ENCODE measurements at regions not wholly inside any gene's neighbourhood (a gene's known extent, or its start where the extent isn't known, plus 50 kb on each side); places are given as distances from the start of the nearest gene placed in this dataset.

DNA sequence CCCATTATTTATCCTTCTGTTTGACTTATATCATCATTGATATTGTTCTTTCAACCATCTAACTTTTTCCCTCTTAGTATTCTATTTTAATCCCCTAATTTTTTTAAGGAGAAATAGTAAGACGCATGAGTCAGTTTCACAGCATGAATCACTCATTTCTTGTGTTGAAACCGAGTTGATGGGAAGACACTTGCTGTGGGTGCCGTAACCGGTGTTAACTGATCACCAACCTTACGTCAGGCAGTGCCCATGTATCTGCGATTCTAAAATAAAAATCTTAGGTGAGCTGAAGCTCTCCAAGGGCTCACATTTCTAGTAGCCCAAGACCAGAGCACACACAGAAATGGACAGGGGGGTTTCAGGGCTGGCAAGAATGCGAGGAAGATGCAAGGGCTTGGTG, 348.1 kb downstream of the GALR1 start:
- DNase-seq: no peak
- intact Hi-C loops (cut with DNase I): no loop called here
- Histone ChIP-seq H3K4me3 (no peak overlapping the region), H3K36me3 (no peaks in the 10 kb centered on the region), H3K27ac (no peak overlapping the region), H3K9me3 (no peaks in the 10 kb centered on the region), H3K4me1 (no peaks in the 10 kb centered on the region), H3K27me3 (no peaks in the 10 kb centered on the region)
- WGBS, 2 donors: 89 to 90% methylated on average over 7 of the region's 7 CpGs
- TF ChIP-seq POLR2A (IDR thresholded peaks at IDR 0.05): no peak
- no peak for TF ChIP-seq CTCF (IDR thresholded peaks at IDR 0.05)
- TF ChIP-seq EP300 (IDR thresholded peaks at IDR 0.05): no peak
- no peak for TF ChIP-seq POLR2AphosphoS5 (IDR thresholded peaks at IDR 0.05)

DNA sequence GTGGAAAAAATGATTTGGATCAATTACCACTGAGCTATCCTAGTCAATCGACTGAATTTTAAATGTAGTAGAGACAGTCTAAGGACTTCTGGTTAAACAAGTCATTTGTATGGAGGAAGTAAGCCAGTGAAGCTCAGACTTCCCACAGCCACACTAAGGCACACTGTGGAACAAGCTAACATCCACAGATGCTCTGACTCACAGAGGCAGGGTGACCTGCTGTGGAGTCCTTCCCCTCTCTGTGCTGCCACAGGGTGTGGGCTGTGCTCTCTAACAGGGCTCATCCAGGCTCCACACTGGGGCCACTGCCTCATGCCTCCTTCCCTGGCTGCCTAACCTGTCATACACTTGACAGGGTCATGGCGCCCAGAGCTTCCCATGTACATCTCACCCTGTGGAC, 351.0 kb downstream of the GALR1 start:
- no peak overlapping the region for H3K27ac ChIP-seq
- TF ChIP-seq POLR2AphosphoS5 (IDR thresholded peaks at IDR 0.05) (no peak), EP300 (IDR thresholded peaks at IDR 0.05) (no peak), CTCF (IDR thresholded peaks at IDR 0.05) (no peak), POLR2A (IDR thresholded peaks at IDR 0.05) (no peak)
- intact Hi-C loops (cut with DNase I): no loop called here

GRCh38 chr18:77601567-77601966, 351.9 kb downstream of the GALR1 start:
- H3K4me1 ChIP-seq: no peaks in the 10 kb centered on the region
- no peak overlapping the region for H3K4me3 ChIP-seq
- intact Hi-C loops (cut with DNase I): no loop called here
- 78 to 93% methylated on average over 2 of the region's 2 CpGs for WGBS, 2 donors
- TF ChIP-seq POLR2A (IDR thresholded peaks at IDR 0.05): no peak
- no peak for TF ChIP-seq POLR2AphosphoS5 (IDR thresholded peaks at IDR 0.05)
- TF ChIP-seq CTCF (IDR thresholded peaks at IDR 0.05): no peak
- TF ChIP-seq EP300 (IDR thresholded peaks at IDR 0.05): no peak
- H3K36me3 ChIP-seq: no peaks in the 10 kb centered on the region
- H3K27me3 ChIP-seq: no peaks in the 10 kb centered on the region
- no peak for DNase-seq
- no peak overlapping the region for H3K27ac ChIP-seq
- no peaks in the 10 kb centered on the region for H3K9me3 ChIP-seq

More for the DNA sequence above, 351.0 kb downstream of the GALR1 start:
- Histone ChIP-seq H3K27me3 (no peaks in the 10 kb centered on the region), H3K9me3 (no peaks in the 10 kb centered on the region), H3K4me1 (no peaks in the 10 kb centered on the region), H3K4me3 (no peak overlapping the region), H3K36me3 (no peaks in the 10 kb centered on the region)
- no peak for DNase-seq
- 92% methylated on average over 2 of the region's 2 CpGs for WGBS, 2 donors

DNA sequence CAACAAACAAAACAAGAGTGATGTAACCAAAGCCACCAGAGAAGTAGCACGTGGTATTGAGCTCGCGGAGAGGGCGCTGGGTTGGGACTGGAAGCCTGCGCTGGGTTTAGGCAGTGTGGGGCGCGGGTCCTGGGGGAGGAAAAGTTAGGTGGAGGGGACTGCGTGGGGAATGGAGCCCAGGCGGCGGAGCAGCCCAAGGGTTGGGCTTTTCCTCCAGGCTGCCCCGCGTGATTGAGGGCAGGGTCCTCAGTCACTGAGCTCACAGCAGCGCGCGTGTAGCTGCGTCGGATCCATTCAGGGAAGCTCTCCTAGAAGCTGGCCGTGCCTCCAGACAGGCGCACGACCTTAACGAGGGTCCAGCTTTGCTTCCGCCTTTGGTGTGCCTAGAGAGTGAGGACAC, 357.4 kb downstream of the GALR1 start:
- Histone ChIP-seq H3K27ac (no peak overlapping the region), H3K4me3 (no peak overlapping the region), H3K27me3 (no peaks in the 10 kb centered on the region), H3K9me3 (no peaks in the 10 kb centered on the region), H3K36me3 (no peaks in the 10 kb centered on the region), H3K4me1 (no peaks in the 10 kb centered on the region)
- intact Hi-C loops (cut with DNase I): no loop called here
- no peak for DNase-seq
- WGBS, 2 donors: 91 to 93% methylated on average over 22 of the region's 22 CpGs
- TF ChIP-seq CTCF (IDR thresholded peaks at IDR 0.05) (no peak), POLR2AphosphoS5 (IDR thresholded peaks at IDR 0.05) (no peak), POLR2A (IDR thresholded peaks at IDR 0.05) (no peak), EP300 (IDR thresholded peaks at IDR 0.05) (no peak)

DNA sequence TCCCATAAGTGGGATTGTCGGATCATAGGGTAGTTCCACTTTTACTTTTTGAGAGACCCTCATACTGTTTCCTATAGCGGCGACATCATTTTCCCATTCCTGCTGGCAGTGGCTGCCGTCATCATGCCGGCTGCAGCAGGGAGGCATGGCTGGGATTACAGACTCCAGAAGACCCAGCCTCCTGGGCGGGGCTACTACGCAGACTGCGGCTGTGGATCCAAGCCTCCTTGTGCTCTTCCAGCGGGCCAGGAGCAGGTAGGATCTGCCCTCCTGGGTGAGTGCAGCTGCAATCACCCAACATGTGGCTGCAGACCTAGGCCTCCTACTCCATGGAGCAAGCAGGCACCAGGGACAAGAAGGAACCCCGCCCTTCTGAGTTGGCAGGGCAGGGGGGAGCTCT, 359.2 kb downstream of the GALR1 start:
- DNase-seq: no peak
- no peaks in the 10 kb centered on the region for H3K27me3 ChIP-seq
- no peak overlapping the region for H3K27ac ChIP-seq
- H3K4me3 ChIP-seq: no peak overlapping the region
- H3K9me3 ChIP-seq: no peaks in the 10 kb centered on the region
- intact Hi-C loops (cut with DNase I): no loop called here
- WGBS, 2 donors: 92 to 95% methylated on average over 10 of the region's 10 CpGs
- H3K36me3 ChIP-seq: no peaks in the 10 kb centered on the region
- TF ChIP-seq POLR2AphosphoS5 (IDR thresholded peaks at IDR 0.05): no peak
- H3K4me1 ChIP-seq: no peaks in the 10 kb centered on the region

Measured in sigmoid colon (tissue), 6 donors.